Heart left ventricle (tissue), 16 donors: ENCODE measurements at regions not wholly inside any gene's neighbourhood (a gene's known extent, or its start where the extent isn't known, plus 50 kb on each side); places are given as distances from the start of the nearest gene placed in this dataset.
"Not testable (repeated sequence)": the region's sequence is repeated elsewhere in the genome, so short reads cannot be mapped to it uniquely, and the experiment has no call there.

Experiments used
- ATAC-seq, 4 donors: fragments of 200-7000 bp; cut with Tn5 transposase; one replicate each; pipeline ENCODE4 v1.9.1; 2020 to 2022; ENCODE audit warnings: moderate library complexity in 4 of 4, mild to moderate bottlenecking in 3 of 4, moderate number of reproducible peaks in 1 of 4
- DNase-seq, 5 donors: peaks; one replicate each; pipeline ENCODE4 v3.0.0-alpha.2; 2020
- H3K27ac ChIP-seq, 12 donors: fragments of 200-600 bp; sonication (generic) in 4 of 12; one replicate each; pipeline versions ENCODE4 v1.5.0 to v1.8.0; 2016 to 2022; ENCODE audit warnings: mild to moderate bottlenecking in 2 of 12
- H3K27me3 ChIP-seq, 9 donors: fragments of 200-600 bp; sonication (generic) in 2 of 9; one replicate each; pipeline versions ENCODE4 v1.5.1 to v1.8.0; 2016 to 2022; ENCODE audit warnings: mild to moderate bottlenecking in 3 of 9
- H3K36me3 ChIP-seq, 9 donors: fragments of 200-600 bp; sonication (generic) in 2 of 9; one replicate each; pipeline versions ENCODE4 v1.5.0 to v1.8.0; 2018 to 2022; ENCODE audit warnings: mild to moderate bottlenecking in 2 of 9
- H3K4me1 ChIP-seq, 12 donors: fragments of 200-600 bp; sonication (generic) in 4 of 12; one replicate each; pipeline versions ENCODE4 v1.5.0 to v1.8.0; 2016 to 2022; ENCODE audit warnings: mild to moderate bottlenecking in 3 of 12
- H3K4me3 ChIP-seq, 12 donors: fragments of 200-600 bp; sonication (generic) in 4 of 12; one replicate each; pipeline versions ENCODE4 v1.5.0 to v1.8.0; 2017 to 2022; ENCODE audit warnings: mild to moderate bottlenecking in 9 of 12, moderate library complexity in 4 of 12
- H3K9me3 ChIP-seq, 12 donors: fragments of 200-600 bp; sonication (generic) in 4 of 12; one replicate each; pipeline versions ENCODE4 v1.5.0 to v1.8.0; 2016 to 2022; ENCODE audit warnings: mild to moderate bottlenecking in 1 of 12
- POLR2A ChIP-seq, 2 donors: fragments of 450-650 bp; IDR thresholded peaks; one replicate each; pipeline ENCODE4 v1.6.1; 2017; ENCODE audit warnings: antibody characterized with exemption in 2 of 2, mild to moderate bottlenecking in 2 of 2, moderate library complexity in 2 of 2
- WGBS, 4 donors: extraction: QIAGEN DNeasy Blood & Tissue Kit in 2 of 4; methylation state at CpG; one replicate each; pipeline versions ENCODE4 v1.1.5 to v1.1.7; 2013 to 2018; 5-methylcytosine and 5-hydroxymethylcytosine counted together
- intact Hi-C, 10 donors: fragments of 100-400 bp; cut with DNase I; formaldehyde crosslinking; loops; one replicate each; pipeline versions ENCODE4 v1.11.1 to v1.14.2; 2022
- TF ChIP-seq, protein P1 (sequence below), 12 donors: fragments of 200-600 bp; sonication (generic) in 4 of 12; IDR thresholded peaks; one replicate each; pipeline versions ENCODE4 v1.5.0 to v1.8.0; 2018 to 2022; ENCODE audit warnings: antibody characterized with exemption in 12 of 12, mild to moderate bottlenecking in 5 of 12
- donor health status: ischemic (EF 13 %, LVEDD 7.1; RV severe dilation, severe dysfunction).
- donor health status: healthy with polysubstance abuse.
- donor health status: DM: no; HTN: yes; CAD: no.
- donor health status: DM: no; HTN: no; CAD: no.
- donor health status: ischemic (EF 25% LVEDD 6.9; RV normal size, moderate dysfunction).
- donor health status: ischemic (EF 25% LVEDD 5.7; RV mildly dilated, moderate dysfunction).
- donor health status: healthy.
- donor health status: DM: yes; HTN: yes; CAD: no.
- donor health status: ischemic (EF 35%, LVEDD 5.7; RV mildly dilated, moderate dysfunction).
- donor health status: nonischemic (EF 11% LVEDD 7.7; RV severe dilation, severe dysfunction).
- donor health status: DM: yes; HTN: yes; CAD: no.
- donor health status: PGD.
- donor health status: ischemic (EF 29% LVEDD 5.4; RV normal size, mild dysfunction).
- donor health status: nonischemic (EF 23%, LVEDD 6.1; RV moderate dilation, normal function).

DNA sequence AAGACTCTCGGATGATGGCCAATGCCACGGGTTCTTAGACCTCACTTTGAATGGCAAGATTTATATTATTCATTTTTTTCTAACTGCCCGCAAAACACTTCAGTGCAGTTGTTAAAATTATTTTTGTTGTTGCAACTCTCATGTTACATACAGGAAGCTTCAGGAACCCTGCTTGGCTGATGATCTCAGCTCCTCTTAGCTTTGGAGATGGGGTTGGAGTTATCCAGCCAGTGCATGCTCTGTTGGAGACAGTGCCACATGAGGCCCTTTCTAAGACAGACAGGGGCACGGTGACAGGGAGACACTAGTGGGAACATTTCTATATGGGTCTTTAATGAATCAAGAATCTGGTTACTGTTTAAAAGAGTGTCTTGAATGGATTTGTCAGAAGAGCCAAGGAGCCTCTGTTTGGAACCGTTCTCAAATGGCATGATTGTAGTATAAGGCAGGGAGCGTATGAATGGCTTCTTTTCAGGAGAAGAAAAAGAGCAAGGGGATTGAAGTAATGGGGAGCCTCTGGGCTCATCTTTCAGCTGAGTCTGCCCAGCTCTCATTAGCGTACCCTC lies 61.9 kb upstream of the ENPP6 start:
- H3K4me3 ChIP-seq: no peak overlapping the region
- no peak for ATAC-seq
- intact Hi-C loops: loop anchor here in 6 of 10 donors (10.0 kb wide), 4 partner anchors 105 to 365 kb away; partner anchors contain the start of genes CASP3 (in 3 of the 6), PRIMPOL (in 3 of the 6) and IRF2 (in 1 of the 6)
- no peak for DNase-seq
- no peak overlapping the region for H3K27ac ChIP-seq
- TF ChIP-seq, protein P1, sequence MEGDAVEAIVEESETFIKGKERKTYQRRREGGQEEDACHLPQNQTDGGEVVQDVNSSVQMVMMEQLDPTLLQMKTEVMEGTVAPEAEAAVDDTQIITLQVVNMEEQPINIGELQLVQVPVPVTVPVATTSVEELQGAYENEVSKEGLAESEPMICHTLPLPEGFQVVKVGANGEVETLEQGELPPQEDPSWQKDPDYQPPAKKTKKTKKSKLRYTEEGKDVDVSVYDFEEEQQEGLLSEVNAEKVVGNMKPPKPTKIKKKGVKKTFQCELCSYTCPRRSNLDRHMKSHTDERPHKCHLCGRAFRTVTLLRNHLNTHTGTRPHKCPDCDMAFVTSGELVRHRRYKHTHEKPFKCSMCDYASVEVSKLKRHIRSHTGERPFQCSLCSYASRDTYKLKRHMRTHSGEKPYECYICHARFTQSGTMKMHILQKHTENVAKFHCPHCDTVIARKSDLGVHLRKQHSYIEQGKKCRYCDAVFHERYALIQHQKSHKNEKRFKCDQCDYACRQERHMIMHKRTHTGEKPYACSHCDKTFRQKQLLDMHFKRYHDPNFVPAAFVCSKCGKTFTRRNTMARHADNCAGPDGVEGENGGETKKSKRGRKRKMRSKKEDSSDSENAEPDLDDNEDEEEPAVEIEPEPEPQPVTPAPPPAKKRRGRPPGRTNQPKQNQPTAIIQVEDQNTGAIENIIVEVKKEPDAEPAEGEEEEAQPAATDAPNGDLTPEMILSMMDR (IDR thresholded peaks at IDR 0.05): no peak
- TF ChIP-seq POLR2A (IDR thresholded peaks at IDR 0.05): no peak
- 89 to 94% (median 92%) methylated on average over 7 of the region's 7 CpGs for WGBS, 4 donors
- H3K4me1 ChIP-seq: peaks cover 0 to 33% (median 6%) of the 10 kb centered on the region in 12 donors
- no peaks in the 10 kb centered on the region for H3K36me3 ChIP-seq
- H3K27me3 ChIP-seq: no peaks in the 10 kb centered on the region
- peaks cover 0 to 11% (median 0%) of the 10 kb centered on the region in 12 donors for H3K9me3 ChIP-seq

DNA sequence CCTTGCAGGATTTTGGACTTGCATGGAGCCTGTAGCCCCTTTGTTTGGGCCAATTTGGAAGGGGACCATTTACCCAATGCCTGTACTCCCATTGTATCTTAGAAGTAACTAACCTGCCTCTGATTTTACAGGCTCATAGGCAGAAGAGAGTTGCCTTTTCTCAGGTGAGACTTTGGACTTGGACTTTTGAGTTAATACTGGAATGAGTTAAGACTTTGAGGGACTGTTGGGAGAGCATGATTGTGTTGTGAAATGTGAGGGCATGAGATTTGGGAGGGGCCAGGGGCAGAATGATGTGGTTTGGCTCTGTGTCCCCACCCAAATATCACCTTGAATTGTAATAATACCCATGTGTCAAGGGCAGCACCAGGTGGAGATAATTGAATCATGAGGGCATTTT lies 60.1 kb upstream of the ENPP6 start:
- peaks cover 0 to 11% (median 0%) of the 10 kb centered on the region in 12 donors for H3K9me3 ChIP-seq
- DNase-seq, intact Hi-C loops, H3K27ac ChIP-seq, ATAC-seq, H3K4me3 ChIP-seq, H3K27me3 ChIP-seq, H3K36me3 ChIP-seq: not testable (repeated sequence)
- H3K4me1 ChIP-seq: peaks cover 0 to 29% (median 6%) of the 10 kb centered on the region in 12 donors

DNA sequence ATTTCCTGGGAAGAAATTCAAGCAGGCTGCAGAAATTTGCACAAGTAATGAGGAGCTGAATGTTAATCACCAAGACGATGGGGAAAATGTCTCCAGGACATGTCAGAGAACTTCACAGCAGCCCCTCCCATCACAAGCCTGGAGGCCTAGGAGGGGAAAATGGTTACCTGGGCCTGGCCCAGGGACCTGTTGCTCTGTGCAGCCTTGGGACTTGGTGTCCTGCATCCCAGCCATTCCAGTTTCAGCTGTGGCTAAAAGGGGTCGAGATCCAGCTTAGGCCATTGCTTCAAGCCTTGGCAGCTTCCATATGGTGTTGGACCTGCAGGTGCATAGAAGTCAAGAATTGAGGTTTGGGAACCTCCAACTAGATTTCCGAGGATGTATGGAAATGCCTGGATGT lies 59.3 kb upstream of the ENPP6 start:
- WGBS, 4 donors: 85 to 93% (median 91%) methylated on average over 3 of the region's 3 CpGs
- DNase-seq, H3K36me3 ChIP-seq, ATAC-seq, H3K4me3 ChIP-seq, intact Hi-C loops, H3K27ac ChIP-seq, H3K27me3 ChIP-seq: not testable (repeated sequence)
- Histone ChIP-seq H3K9me3 (peaks cover 0 to 11% (median 0%) of the 10 kb centered on the region in 12 donors), H3K4me1 (peaks cover 0 to 21% (median 3%) of the 10 kb centered on the region in 12 donors)

DNA sequence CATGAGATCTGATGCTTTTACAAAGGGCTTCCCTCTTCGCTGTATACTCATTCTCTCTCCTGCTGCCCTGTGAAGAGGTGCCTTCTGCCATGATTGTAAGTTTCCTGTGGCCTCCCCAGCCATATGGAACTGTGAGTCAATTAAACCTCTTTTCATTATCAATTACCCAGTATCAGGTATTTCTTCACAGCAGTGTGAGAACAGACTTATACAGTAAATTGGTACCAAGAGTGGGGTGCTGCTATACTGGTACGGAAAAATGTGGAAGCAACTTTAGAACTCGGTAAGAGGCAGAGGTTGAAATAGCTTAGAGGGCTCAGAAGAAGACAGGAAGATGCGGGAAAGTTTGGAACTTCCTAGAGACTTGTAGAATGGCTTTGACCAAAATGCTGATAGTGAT lies 58.7 kb upstream of the ENPP6 start:
- intact Hi-C loops: not testable (repeated sequence)

DNA sequence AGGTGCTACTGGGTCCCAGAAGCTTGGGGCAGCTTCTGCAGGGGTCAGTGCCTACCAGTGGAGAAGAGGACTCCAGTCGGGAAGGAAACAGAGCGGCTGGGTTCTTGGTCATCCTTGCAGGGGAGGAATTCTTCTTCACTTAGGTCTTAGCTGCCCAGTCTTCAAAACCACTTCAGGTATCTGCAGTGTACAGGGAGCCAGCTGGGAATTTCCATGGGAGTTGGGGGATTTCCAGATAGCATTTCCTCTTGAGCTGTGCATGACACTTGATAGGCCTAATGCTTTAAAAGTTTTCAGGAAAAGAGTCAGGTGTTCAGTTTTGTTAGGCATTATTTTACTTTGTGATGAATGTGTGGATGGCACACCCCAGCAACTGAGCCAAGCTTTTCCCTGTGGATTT lies 58.1 kb upstream of the ENPP6 start:
- H3K4me1 ChIP-seq: peaks cover 0 to 9% (median 0%) of the 10 kb centered on the region in 12 donors
- TF ChIP-seq POLR2A (IDR thresholded peaks at IDR 0.05): no peak
- TF ChIP-seq, protein P1 (IDR thresholded peaks at IDR 0.05): no peak
- H3K27ac ChIP-seq: peak overlapping the region in 2 of 12 donors; percentile 20 to 34
- no peak overlapping the region for H3K4me3 ChIP-seq
- 61 to 78% (median 74%) methylated on average over 2 of the region's 2 CpGs for WGBS, 4 donors
- intact Hi-C loops: no loop called here
- H3K9me3 ChIP-seq: peaks cover 0 to 11% (median 0%) of the 10 kb centered on the region in 12 donors
- no peaks in the 10 kb centered on the region for H3K27me3 ChIP-seq
- ATAC-seq (peak in 1 of 4 donors; percentile 58), DNase-seq (no peak)
- H3K36me3 ChIP-seq: no peaks in the 10 kb centered on the region

More for the DNA sequence above, 58.7 kb upstream of the ENPP6 start:
- 73 to 99% (median 86%) methylated on average over 4 of the region's 4 CpGs for WGBS, 4 donors
- not testable (repeated sequence) for ATAC-seq, H3K27ac ChIP-seq, DNase-seq, H3K36me3 ChIP-seq, H3K27me3 ChIP-seq, H3K4me3 ChIP-seq
- peaks cover 0 to 14% (median 0%) of the 10 kb centered on the region in 12 donors for H3K4me1 ChIP-seq
- peaks cover 0 to 11% (median 0%) of the 10 kb centered on the region in 12 donors for H3K9me3 ChIP-seq
